Stimulated activated CD4-positive, alpha-beta T cell treated with anti-CD3 and anti-CD28 coated beads, Interleukin-2, amount 100 ng/mL, for 24 hours (primary cell): ENCODE measurements at regions not wholly inside any gene's neighbourhood (a gene's known extent, or its start where the extent isn't known, plus 50 kb on each side); places are given as distances from the start of the nearest gene placed in this dataset.
"Not testable (repeated sequence)": the region's sequence is repeated elsewhere in the genome, so short reads cannot be mapped to it uniquely, and the experiment has no call there.

ENCODE experiments used
- DNase-seq, 2 donors: peaks; one replicate each; pipeline ENCODE4 v3.0.0-alpha.2; 2020

- not testable (repeated sequence) for DNase-seq
Observed at GRCh38 chr3:5701005-5701404, 513.5 kb downstream of the EDEM1 start.

- DNase-seq: no peak
Observed at GRCh38 chr3:5707794-5708193, 520.3 kb downstream of the EDEM1 start.

GRCh38 chr3:5709714-5710113, 522.2 kb downstream of the EDEM1 start:
- DNase-seq: no peak

DNA sequence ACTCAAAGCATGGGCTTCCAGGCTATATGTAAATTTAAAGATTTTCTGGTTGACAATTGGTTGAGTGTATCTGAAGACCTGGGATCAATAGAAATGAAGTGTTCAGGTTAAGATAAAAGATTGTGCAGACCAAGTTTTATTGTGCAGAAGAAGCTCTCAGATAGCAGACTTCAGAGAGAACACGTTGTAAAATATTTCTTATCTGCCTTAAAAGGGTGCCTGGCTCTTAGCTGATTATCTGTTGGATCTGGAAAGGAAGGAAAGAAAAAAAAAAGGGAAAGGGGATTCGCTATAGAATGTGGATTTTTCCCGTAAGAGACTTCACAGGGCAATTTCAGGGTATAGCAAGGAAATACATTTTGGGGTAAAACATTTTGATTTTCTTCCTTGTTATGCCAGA, 523.2 kb downstream of the EDEM1 start:
- no peak for DNase-seq

DNA sequence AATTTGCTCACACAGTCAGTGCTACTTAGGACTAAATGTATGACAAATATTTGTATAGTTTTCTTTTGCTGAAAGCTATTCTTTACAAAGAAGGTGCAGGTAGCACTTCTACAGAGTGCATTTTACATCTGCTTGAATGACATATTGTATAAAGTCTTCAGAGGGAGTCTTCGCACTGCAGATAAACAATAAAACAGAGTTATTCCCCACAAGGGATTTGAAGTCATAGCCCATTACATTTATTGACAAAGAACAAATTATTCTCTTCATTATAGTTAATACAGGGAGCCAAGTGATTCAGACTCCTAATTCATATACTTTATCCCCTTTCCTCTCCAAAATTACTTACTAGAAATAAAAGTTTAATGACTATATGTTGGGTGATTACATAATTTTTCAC, 529.7 kb downstream of the EDEM1 start:
- DNase-seq: no peak

DNA sequence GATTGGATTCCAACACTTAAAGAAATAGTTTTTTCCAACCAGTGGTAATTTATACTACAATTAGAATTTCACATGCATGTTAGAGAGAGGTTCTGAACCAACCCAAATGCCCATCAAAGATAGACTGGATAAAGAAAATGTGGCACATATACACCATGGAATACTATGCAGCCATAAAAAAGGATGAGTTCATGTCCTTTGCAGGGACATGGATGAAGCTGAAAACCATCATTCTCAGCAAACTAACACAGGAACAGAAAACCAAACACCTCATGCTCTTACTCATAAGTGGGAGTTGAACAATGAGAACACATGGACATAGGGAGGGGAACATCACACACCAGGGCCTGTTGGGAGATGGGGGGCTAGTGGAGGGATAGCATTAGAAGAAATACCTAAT, 532.2 kb downstream of the EDEM1 start:
- DNase-seq: not testable (repeated sequence)

DNA sequence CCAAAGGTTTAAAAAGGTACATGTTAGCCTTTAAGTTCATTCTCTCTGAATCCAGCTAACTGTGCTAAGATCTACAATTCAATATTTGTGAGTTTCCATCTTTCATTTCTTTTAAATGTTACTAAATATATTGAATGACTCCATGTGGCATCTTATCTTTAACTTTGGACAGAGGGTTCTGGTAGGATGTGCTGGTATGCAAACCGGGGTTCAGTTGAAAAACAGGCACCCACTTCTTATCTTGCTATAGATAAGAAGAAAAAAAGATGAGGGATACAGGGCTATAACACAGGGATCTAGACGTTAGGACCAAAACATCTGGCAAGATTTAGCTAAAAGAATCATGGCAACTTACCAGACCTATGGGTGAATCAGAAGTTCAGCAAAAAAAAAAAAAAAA, 538.3 kb downstream of the EDEM1 start:
- no peak for DNase-seq

DNA sequence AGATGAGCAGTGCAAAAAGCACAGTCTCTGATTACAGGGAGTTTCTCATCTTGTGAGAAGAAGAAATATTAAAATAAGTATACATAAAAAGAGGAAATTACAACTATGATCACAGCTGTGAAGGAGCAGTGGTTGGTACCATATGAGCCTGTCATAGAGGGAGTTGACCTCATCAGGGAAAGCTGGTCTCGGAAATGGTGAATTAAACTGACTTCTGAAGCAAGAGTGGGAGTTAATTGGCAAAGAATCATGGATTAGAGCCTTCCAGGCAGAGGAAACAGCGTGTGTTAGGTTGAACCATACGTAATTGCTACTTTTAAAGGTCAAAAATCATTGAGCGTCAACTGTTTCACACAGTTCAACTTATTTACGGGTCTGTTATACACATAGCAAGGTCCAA, 539.1 kb downstream of the EDEM1 start:
- DNase-seq: no peak

GRCh38 chr3:5727743-5728484, 540.4 kb downstream of the EDEM1 start:
- DNase-seq: no peak

DNA sequence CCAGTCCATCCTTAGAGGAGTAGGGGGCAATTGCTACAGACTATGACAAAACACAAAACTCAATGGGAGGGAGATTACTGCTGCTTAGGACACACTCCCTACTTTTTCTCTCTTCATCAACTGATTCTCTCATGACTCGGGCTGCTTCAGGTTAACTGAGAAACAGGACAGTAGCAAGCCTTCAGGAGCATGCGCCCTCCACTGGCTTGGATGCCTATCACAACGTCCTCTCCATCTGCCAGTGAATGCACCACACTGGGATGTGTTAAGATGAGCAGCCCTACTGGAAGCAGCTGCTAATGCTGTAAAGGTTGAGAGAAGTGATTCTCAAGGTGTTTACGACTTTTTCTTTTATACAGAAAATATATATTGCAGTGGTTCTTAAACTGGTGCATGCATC, 542.3 kb downstream of the EDEM1 start:
- DNase-seq: no peak

GRCh38 chr3:5731100-5731499, 543.6 kb downstream of the EDEM1 start:
- DNase-seq: no peak

DNA sequence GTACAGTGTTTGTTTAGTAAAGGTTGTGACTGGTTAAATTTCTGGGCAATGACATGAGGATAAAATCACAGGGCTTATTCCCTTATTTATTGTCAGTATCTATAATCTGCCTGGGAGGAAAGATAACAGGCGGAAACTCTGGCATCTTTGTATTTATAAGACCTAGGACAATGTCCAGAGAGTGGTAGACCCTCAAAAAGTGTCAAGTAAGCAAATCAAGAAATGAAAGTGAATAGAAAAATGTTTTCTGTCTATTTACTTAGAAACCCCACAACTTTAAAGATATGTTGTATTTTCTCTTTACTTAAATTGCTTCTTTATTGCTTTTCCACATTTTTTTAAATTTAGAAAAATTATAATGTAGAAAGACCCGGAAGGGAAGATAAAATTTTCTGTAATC, 544.6 kb downstream of the EDEM1 start:
- no peak for DNase-seq

DNA sequence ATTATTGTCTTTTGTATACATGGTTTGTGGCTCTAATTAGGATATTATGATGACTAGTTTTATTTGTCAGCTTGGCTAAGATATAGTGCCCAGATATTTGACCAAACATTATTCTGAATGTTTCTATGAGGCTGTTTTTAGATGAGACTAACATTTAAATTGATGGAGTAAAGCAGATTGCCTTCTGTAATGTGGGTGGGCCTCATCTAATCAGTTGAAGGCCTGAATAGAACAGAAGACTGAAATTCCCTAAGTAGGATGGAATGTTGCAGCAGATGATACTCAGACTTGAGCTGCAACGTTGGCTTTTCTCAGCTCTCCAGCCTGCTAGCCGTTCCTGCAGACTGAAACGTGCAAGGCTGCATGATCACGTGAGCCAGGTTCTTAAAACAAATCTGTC, 546.5 kb downstream of the EDEM1 start:
- no peak for DNase-seq

- DNase-seq: no peak
Observed at GRCh38 chr3:5735896-5736295, 548.4 kb downstream of the EDEM1 start.

GRCh38 chr3:5739299-5739935, 551.9 kb downstream of the EDEM1 start:
- no peak for DNase-seq

- no peak for DNase-seq
Observed at GRCh38 chr3:5739949-5740348, 552.4 kb downstream of the EDEM1 start.

GRCh38 chr3:5741017-5741416, 553.5 kb downstream of the EDEM1 start:
- DNase-seq: no peak

DNA sequence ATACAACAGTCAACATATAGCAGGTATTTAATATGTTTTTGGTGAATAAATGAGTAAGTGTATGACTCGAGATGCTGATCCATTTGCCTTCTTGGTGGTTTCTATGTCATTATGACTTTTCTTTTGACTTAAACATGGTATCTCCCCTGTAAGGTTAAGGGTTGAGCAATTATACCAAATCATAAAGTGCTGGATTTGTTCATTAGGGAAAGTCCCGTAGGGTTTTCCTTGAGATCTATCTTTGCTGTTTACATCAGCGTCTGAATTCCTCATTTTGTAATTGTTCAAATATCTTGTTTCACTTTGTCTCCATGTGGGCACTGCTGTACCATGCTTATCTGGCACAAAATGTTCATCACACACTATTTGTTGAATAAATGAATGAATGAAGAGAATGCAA, 562.6 kb downstream of the EDEM1 start:
- no peak for DNase-seq

- no peak for DNase-seq
Observed at GRCh38 chr3:5750874-5751640, 563.5 kb downstream of the EDEM1 start.

DNA sequence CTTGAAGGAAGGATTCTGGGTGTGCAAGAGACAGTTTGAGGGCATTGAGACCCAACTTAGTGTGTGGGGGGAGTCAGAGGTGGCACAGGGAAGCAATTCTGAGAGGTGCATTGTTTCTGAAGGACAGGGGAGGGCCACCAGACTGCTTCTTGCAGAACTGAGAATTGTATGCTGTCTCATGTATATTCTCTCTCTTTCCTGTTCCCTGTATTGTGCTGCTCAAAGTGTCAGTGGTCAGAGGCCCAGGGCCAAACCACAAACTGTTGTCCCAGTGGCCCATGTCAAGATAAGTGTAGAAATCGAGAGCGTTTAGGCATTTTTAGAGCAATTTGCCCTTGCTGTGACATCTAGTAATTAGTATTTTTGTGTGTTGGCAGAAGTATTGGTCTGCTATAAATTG, 567.1 kb downstream of the EDEM1 start:
- DNase-seq: no peak

GRCh38 chr3:5756443-5756842, 568.9 kb downstream of the EDEM1 start:
- DNase-seq: no peak

DNA sequence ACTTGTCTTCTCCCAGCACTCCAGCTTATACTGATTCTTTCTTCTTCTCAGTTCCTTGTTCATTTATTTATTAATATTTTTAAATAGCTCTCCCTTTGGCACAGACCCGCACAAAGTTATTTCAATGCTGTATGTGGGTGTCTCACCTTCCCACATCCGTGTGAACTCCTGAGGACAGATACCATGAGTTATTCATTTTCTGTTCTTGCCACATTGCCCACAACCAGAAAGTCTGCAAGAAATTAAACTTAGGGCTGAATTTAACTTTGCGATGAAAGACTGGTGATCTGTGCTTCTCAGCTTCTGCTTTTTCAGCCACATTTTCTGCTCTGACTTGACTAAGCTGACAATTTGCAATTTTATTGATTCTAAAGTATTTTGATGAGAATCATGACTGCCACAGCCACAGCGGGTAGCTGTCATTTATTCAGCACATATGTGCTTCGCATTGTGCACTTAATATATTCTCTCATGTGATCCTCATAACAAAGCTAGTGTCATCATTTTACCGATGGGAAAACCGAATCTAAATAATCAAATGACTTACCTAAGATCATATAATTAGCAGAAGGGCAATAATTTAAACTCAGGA, 569.8 kb downstream of the EDEM1 start:
- DNase-seq: no peak

DNA sequence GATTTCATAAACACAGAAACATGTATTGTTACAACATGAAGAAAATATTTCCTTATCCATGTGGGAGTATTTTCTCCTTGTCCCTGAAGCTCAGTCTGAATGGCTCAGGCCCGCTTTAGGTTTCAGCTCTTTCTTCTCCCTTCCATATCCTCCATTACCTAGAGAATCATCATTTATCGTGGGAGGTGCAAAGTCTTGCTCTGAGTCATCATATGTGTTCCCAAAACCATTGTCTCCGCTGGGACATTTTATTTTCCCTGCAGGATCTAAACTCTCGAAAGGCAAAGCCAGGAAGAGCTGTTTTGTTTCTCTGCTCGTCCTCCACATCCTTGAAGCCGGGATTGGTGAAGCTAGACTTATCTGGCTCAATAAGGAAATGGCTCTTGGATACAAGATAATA, 571.2 kb downstream of the EDEM1 start:
- no peak for DNase-seq

GRCh38 chr3:5762506-5762905, 575.0 kb downstream of the EDEM1 start:
- no peak for DNase-seq
